ENCODE measurements at regions not wholly inside any gene's neighbourhood (a gene's known extent, or its start where the extent isn't known, plus 50 kb on each side); places are given as distances from the start of the nearest gene placed in this dataset.

DNA sequence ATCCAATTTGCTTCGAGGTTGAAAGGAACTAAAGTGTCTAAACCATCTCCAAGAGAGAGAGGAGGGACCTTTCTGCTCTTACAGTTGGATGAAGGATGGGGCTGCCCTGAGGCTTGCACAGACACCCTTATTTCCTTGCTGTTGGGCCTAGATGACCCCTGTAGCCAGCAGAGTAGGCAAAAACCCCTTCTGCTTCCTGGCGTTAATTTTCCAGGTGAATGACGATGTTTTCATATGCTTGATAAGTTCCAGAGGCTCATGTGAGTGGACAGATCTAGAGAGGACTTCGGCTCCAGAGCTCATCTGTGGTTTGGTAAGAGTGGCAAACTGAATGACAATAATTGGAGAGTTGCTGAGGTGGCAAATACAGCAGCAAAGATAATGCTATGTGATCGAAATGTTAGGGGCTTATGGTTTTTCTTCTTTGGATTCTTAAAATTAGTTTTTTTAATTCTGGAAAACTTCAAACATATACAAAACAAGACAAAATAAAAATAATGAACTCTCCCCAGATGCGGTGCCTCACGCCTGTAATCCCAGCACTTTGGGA, 98.6 kb upstream of the MAP4K3 start:
- H3K4me2 ChIP-seq (ENCODE audit: low read depth, low read length), result no peak overlapping the region
- POLR2A ChIA-PET, result no interaction called here
- H3K36me3 ChIP-seq (replicated peaks in 1 of 2; ENCODE audit: control insufficient read depth in 1 of 2, insufficient read depth in 2 of 2, low read length in 2 of 2), result peaks cover 2 to 3% of the 10 kb centered on the region in 2 experiments; a peak in 3 of 5 replicates
- no peaks in the 10 kb centered on the region for H3K9me3 ChIP-seq (ENCODE audit: low read length)
- no peak for ATAC-seq
- H3K79me2 ChIP-seq (ENCODE audit: insufficient read depth, low read length), result no peaks in the 10 kb centered on the region
- 87% methylated on average over 7 of the region's 7 CpGs for WGBS (ENCODE audit: low lambda C conversion rate)
- no peak for TF ChIP-seq ZBTB42 (CRISPR knock-in tag; IDR thresholded peaks at IDR 0.05)
- TF ChIP-seq MTA3 (CRISPR knock-in tag; IDR thresholded peaks at IDR 0.05), result no peak
- TF ChIP-seq MAFF (IDR thresholded peaks at IDR 0.05; ENCODE audit: low read depth, low read length), result peak; percentile 87
- TF ChIP-seq ZNF251 (CRISPR knock-in tag; IDR thresholded peaks at IDR 0.05), result no peak
- TF ChIP-seq, protein P1, sequence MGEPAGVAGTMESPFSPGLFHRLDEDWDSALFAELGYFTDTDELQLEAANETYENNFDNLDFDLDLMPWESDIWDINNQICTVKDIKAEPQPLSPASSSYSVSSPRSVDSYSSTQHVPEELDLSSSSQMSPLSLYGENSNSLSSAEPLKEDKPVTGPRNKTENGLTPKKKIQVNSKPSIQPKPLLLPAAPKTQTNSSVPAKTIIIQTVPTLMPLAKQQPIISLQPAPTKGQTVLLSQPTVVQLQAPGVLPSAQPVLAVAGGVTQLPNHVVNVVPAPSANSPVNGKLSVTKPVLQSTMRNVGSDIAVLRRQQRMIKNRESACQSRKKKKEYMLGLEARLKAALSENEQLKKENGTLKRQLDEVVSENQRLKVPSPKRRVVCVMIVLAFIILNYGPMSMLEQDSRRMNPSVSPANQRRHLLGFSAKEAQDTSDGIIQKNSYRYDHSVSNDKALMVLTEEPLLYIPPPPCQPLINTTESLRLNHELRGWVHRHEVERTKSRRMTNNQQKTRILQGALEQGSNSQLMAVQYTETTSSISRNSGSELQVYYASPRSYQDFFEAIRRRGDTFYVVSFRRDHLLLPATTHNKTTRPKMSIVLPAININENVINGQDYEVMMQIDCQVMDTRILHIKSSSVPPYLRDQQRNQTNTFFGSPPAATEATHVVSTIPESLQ (CRISPR knock-in tag; conservative IDR thresholded peaks at IDR 0.05), result no peak
- TF ChIP-seq MAFK (conservative IDR thresholded peaks at IDR 0.05 in 1 of 2, IDR thresholded peaks at IDR 0.05 in 1 of 2; ENCODE audit: low read length in 2 of 2), result peak; percentile 76 to 85
- TF ChIP-seq, protein P2, sequence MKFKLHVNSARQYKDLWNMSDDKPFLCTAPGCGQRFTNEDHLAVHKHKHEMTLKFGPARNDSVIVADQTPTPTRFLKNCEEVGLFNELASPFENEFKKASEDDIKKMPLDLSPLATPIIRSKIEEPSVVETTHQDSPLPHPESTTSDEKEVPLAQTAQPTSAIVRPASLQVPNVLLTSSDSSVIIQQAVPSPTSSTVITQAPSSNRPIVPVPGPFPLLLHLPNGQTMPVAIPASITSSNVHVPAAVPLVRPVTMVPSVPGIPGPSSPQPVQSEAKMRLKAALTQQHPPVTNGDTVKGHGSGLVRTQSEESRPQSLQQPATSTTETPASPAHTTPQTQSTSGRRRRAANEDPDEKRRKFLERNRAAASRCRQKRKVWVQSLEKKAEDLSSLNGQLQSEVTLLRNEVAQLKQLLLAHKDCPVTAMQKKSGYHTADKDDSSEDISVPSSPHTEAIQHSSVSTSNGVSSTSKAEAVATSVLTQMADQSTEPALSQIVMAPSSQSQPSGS (CRISPR knock-in tag; IDR thresholded peaks at IDR 0.05), result no peak
- 0 out of 2 replicates have a peak, but pooled peaks have one; percentile 39 for TF ChIP-seq ZNF383 (CRISPR knock-in tag; IDR thresholded peaks at IDR 0.05; ENCODE audit: borderline replicate concordance)
- TF ChIP-seq KLF13 (CRISPR knock-in tag; IDR thresholded peaks at IDR 0.05), result no peak
- peak; percentile 20; the same call in 1 of the 2 replicates for TF ChIP-seq ZFX (CRISPR knock-in tag; IDR thresholded peaks at IDR 0.05; ENCODE audit: low read depth)
- TF ChIP-seq, protein P3, sequence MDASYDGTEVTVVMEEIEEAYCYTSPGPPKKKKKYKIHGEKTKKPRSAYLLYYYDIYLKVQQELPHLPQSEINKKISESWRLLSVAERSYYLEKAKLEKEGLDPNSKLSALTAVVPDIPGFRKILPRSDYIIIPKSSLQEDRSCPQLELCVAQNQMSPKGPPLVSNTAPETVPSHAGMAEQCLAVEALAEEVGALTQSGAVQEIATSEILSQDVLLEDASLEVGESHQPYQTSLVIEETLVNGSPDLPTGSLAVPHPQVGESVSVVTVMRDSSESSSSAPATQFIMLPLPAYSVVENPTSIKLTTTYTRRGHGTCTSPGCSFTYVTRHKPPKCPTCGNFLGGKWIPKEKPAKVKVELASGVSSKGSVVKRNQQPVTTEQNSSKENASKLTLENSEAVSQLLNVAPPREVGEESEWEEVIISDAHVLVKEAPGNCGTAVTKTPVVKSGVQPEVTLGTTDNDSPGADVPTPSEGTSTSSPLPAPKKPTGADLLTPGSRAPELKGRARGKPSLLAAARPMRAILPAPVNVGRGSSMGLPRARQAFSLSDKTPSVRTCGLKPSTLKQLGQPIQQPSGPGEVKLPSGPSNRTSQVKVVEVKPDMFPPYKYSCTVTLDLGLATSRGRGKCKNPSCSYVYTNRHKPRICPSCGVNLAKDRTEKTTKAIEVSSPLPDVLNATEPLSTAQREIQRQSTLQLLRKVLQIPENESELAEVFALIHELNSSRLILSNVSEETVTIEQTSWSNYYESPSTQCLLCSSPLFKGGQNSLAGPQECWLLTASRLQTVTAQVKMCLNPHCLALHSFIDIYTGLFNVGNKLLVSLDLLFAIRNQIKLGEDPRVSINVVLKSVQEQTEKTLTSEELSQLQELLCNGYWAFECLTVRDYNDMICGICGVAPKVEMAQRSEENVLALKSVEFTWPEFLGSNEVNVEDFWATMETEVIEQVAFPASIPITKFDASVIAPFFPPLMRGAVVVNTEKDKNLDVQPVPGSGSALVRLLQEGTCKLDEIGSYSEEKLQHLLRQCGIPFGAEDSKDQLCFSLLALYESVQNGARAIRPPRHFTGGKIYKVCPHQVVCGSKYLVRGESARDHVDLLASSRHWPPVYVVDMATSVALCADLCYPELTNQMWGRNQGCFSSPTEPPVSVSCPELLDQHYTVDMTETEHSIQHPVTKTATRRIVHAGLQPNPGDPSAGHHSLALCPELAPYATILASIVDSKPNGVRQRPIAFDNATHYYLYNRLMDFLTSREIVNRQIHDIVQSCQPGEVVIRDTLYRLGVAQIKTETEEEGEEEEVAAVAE (CRISPR knock-in tag; IDR thresholded peaks at IDR 0.05; ENCODE audit: borderline replicate concordance), result no peak
- CTCF ChIA-PET (ENCODE audit: low intra/inter-chr PET ratio, low total read pairs), result no interaction called here
- no peak for DNase-seq (ENCODE audit: low spot score)
- FAIRE-seq, result no peak
- H3K27ac ChIP-seq (ENCODE audit: extremely low read length, insufficient read depth, low read length), result no peak overlapping the region
- H3K4me3 ChIP-seq (replicated peaks in 1 of 3; ENCODE audit: insufficient read depth in 1 of 3, low read depth in 2 of 3, low read length in 3 of 3), result no peak overlapping the region
- BruUV-seq (replicated peaks), result no TSS peak
- in situ Hi-C loops (cut with HindIII; ENCODE audit: extremely low pct_ligation_motif_present, low pct_unique_long_range_greater_than_20kb) (no loop called here), intact Hi-C loops (cut with micrococcal nuclease; ENCODE audit: unreplicated experiment) (no loop called here)
- no peaks in the 10 kb centered on the region for H3K27me3 ChIP-seq (ENCODE audit: control insufficient read depth in 1 of 2, insufficient read depth in 2 of 2, low read length in 2 of 2)
- no peak overlapping the region for H2AFZ ChIP-seq (ENCODE audit: low read length)
- H4K20me1 ChIP-seq (ENCODE audit: insufficient read depth, low read length), result no peaks in the 10 kb centered on the region
- H3K4me1 ChIP-seq (ENCODE audit: insufficient read depth, low read length), result peaks cover 63% of the 10 kb centered on the region
- H3K9ac ChIP-seq (ENCODE audit: insufficient read depth, low read depth, low read length), result no peak overlapping the region
